WERI-Rb-1 (cell line): ENCODE measurements at regions not wholly inside any gene's neighbourhood (a gene's known extent, or its start where the extent isn't known, plus 50 kb on each side); places are given as distances from the start of the nearest gene placed in this dataset.

Source experiments
- DNase-seq: peaks from one replicate; pipeline ENCODE4 v3.0.0-alpha.2; 2020
- H3K27ac ChIP-seq: fragments of 250-450 bp; sonication (Bioruptor Pico); 2 replicates; pipeline ENCODE4 v1.5.1; 2020; ENCODE audit warnings: mild to moderate bottlenecking, moderate library complexity
- H3K27me3 ChIP-seq: fragments of 250-450 bp; sonication (Bioruptor Pico); 2 replicates; pipeline ENCODE4 v1.5.1; 2021; ENCODE audit warnings: mild to moderate bottlenecking, low read depth, moderate library complexity; ENCODE audit not compliant: insufficient read depth, severe bottlenecking
- H3K36me3 ChIP-seq: fragments of 250-450 bp; sonication (Bioruptor Pico); 2 replicates; pipeline ENCODE4 v1.5.1; 2020; ENCODE audit warnings: mild to moderate bottlenecking, moderate library complexity
- H3K4me3 ChIP-seq: 2 replicates; pipeline ENCODE4 v1.5.1; 2011; ENCODE audit warnings: low read depth, mild to moderate bottlenecking, control low read depth, low read length
- H3K9me3 ChIP-seq: fragments of 250-450 bp; sonication (Bioruptor Pico); 2 replicates; pipeline ENCODE4 v1.5.1; 2021; ENCODE audit warnings: mild to moderate bottlenecking, moderate library complexity; ENCODE audit not compliant: severe bottlenecking
- TF ChIP-seq, protein P1 (sequence below): IDR thresholded peaks from 2 replicates; pipeline ENCODE4 v1.5.1; 2011; ENCODE audit warnings: low read depth, mild to moderate bottlenecking, control low read depth, inconsistent platforms, low read length

DNA sequence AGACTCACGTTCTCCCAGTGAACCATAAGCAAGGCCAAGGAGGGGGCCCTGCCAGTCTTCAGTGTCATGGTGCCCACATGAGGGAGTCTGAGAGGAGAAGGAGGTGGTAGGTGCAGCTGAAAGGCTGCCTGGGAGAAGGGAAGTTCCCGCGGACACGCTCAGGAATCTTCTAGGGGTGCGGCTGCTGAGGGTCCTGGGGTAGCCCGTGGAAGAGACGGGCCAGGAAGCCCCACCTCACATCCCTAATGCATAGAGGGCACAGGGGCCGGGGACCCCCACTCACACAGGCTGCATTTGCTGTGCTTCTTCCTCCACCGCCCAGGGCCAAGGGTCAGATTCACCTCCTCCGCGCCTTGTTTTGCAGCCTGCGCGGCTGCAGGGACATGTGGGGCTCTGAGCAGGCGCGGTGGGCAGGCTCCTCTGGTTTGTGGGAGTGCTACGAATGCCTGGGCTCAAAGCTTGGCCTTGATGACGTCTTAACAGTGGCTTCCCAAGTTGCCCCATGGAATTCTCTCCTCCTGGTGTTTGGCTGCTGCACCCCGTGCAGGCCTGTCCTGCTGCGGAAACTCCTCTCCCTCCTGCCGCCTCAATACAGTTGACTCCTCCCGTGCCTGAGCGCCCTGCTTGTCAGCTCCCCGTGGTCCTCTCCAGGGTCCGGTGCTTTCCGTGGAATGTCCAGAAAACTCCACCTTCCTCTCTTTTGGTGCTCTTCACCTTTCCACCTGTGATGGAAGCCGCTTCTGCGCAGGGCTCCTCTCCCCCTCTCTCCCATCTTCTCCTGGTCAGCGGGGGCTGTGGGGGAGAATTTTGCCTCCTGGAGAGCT is 95.7 kb downstream of the VAPA start:
- Histone ChIP-seq H3K27me3 (no peaks in the 10 kb centered on the region), H3K27ac (peak overlapping the region; percentile 39), H3K9me3 (no peaks in the 10 kb centered on the region), H3K4me3 (no peak overlapping the region), H3K36me3 (no peaks in the 10 kb centered on the region)
- DNase-seq: no peak
- TF ChIP-seq, protein P1, sequence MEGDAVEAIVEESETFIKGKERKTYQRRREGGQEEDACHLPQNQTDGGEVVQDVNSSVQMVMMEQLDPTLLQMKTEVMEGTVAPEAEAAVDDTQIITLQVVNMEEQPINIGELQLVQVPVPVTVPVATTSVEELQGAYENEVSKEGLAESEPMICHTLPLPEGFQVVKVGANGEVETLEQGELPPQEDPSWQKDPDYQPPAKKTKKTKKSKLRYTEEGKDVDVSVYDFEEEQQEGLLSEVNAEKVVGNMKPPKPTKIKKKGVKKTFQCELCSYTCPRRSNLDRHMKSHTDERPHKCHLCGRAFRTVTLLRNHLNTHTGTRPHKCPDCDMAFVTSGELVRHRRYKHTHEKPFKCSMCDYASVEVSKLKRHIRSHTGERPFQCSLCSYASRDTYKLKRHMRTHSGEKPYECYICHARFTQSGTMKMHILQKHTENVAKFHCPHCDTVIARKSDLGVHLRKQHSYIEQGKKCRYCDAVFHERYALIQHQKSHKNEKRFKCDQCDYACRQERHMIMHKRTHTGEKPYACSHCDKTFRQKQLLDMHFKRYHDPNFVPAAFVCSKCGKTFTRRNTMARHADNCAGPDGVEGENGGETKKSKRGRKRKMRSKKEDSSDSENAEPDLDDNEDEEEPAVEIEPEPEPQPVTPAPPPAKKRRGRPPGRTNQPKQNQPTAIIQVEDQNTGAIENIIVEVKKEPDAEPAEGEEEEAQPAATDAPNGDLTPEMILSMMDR: no peak

- Histone ChIP-seq H3K36me3 (no peaks in the 10 kb centered on the region), H3K27ac (peak overlapping the region; percentile 50), H3K4me3 (peak overlapping the region; percentile 28), H3K9me3 (no peaks in the 10 kb centered on the region), H3K27me3 (no peaks in the 10 kb centered on the region)
- peak; percentile 89 for DNase-seq
- TF ChIP-seq, protein P1: no peak
Measured at GRCh38 chr18:10010611-10011015, 96.8 kb downstream of the VAPA start.

DNA sequence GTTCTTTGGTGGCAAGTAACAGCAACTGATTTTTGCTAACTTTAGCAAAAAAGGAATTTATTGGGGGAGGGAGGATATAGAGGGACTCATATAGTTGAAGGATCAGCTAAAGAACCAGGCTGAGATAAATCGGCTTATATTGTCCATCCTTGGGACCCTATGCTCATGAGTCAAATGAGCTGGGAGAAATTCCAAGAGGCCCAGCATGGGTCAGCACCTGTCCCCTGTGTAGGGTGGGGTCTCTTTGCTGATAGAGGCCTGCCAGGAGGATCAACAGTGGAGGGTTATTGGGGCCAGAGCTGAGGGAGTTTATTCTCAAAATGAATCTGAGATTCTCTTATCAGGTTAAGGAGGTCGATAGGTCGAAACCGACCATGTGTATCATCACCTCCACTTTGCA is 97.2 kb downstream of the VAPA start:
- Histone ChIP-seq H3K9me3 (no peaks in the 10 kb centered on the region), H3K27me3 (no peaks in the 10 kb centered on the region), H3K4me3 (peak overlapping the region; percentile 28), H3K36me3 (no peaks in the 10 kb centered on the region), H3K27ac (peak overlapping the region; percentile 50)
- TF ChIP-seq, protein P1: no peak
- peak; percentile 73 for DNase-seq

- H3K9me3 ChIP-seq: no peaks in the 10 kb centered on the region
- peak overlapping the region; percentile 50 for H3K27ac ChIP-seq
- no peak overlapping the region for H3K4me3 ChIP-seq
- no peaks in the 10 kb centered on the region for H3K36me3 ChIP-seq
- no peaks in the 10 kb centered on the region for H3K27me3 ChIP-seq
- no peak for DNase-seq
- TF ChIP-seq, protein P1: no peak
Measured at GRCh38 chr18:10011751-10012150, 97.9 kb downstream of the VAPA start.

GRCh38 chr18:10012526-10012925 is 98.7 kb downstream of the VAPA start:
- Histone ChIP-seq H3K27ac (no peak overlapping the region), H3K36me3 (no peaks in the 10 kb centered on the region), H3K4me3 (no peak overlapping the region), H3K9me3 (no peaks in the 10 kb centered on the region), H3K27me3 (no peaks in the 10 kb centered on the region)
- TF ChIP-seq, protein P1: no peak
- no peak for DNase-seq
